ENCODE measurements at regions not wholly inside any gene's neighbourhood (a gene's known extent, or its start where the extent isn't known, plus 50 kb on each side); places are given as distances from the start of the nearest gene placed in this dataset.

DNA sequence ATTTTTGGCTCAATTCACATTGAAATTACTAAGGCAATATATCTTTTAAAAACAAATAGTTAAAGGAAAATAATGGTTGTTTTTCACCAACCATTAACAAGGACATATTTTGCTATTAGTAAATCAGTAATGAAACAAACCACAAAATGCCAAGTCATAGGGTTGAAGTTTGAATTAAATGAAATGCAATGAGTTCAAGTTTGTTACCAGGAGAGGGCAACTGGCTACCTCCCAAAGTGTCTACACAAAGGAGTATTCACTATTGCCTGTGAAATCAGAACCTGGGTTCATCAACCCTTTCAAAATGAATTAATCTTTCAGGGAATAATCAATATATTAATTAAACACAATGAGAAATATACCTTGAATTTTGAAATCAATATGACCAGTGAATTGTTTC, 138.4 kb upstream of the DMRTA1 start:
- Histone ChIP-seq H3K4me1 (ENCODE audit: control insufficient read depth, insufficient read depth, low read length) (no peaks in the 10 kb centered on the region), H3K9me3 (replicated peaks; ENCODE audit: control insufficient read depth, insufficient read depth, low read length) (no peaks in the 10 kb centered on the region), H3K4me2 (ENCODE audit: control insufficient read depth, insufficient read depth) (no peak overlapping the region), H3K36me3 (ENCODE audit: control insufficient read depth in 2 of 2, insufficient read depth in 2 of 2, low read length in 1 of 2) (no peaks in the 10 kb centered on the region), H3K9ac (ENCODE audit: control insufficient read depth, insufficient read depth, low read length) (no peak overlapping the region), H2AFZ (ENCODE audit: control insufficient read depth, low read depth, low read length) (no peak overlapping the region), H4K20me1 (ENCODE audit: control insufficient read depth, insufficient read depth) (no peaks in the 10 kb centered on the region), H3K79me2 (ENCODE audit: control insufficient read depth, insufficient read depth, low read length) (no peaks in the 10 kb centered on the region), H3K27ac (ENCODE audit: control insufficient read depth, insufficient read depth) (no peak overlapping the region), H3K4me3 (no peak overlapping the region), H3K27me3 (replicated peaks in 1 of 2; ENCODE audit: control insufficient read depth in 2 of 2, insufficient read depth in 2 of 2, low read length in 1 of 2) (no peaks in the 10 kb centered on the region)
- in situ Hi-C loops (cut with MboI) (no loop called here), intact Hi-C loops (cut with micrococcal nuclease; ENCODE audit: unreplicated experiment) (no loop called here)
- ATAC-seq, result no peak
- DNase-seq (ENCODE audit: low read depth, low spot score), result no peak
- no peak for FAIRE-seq
- TF ChIP-seq, protein P1, sequence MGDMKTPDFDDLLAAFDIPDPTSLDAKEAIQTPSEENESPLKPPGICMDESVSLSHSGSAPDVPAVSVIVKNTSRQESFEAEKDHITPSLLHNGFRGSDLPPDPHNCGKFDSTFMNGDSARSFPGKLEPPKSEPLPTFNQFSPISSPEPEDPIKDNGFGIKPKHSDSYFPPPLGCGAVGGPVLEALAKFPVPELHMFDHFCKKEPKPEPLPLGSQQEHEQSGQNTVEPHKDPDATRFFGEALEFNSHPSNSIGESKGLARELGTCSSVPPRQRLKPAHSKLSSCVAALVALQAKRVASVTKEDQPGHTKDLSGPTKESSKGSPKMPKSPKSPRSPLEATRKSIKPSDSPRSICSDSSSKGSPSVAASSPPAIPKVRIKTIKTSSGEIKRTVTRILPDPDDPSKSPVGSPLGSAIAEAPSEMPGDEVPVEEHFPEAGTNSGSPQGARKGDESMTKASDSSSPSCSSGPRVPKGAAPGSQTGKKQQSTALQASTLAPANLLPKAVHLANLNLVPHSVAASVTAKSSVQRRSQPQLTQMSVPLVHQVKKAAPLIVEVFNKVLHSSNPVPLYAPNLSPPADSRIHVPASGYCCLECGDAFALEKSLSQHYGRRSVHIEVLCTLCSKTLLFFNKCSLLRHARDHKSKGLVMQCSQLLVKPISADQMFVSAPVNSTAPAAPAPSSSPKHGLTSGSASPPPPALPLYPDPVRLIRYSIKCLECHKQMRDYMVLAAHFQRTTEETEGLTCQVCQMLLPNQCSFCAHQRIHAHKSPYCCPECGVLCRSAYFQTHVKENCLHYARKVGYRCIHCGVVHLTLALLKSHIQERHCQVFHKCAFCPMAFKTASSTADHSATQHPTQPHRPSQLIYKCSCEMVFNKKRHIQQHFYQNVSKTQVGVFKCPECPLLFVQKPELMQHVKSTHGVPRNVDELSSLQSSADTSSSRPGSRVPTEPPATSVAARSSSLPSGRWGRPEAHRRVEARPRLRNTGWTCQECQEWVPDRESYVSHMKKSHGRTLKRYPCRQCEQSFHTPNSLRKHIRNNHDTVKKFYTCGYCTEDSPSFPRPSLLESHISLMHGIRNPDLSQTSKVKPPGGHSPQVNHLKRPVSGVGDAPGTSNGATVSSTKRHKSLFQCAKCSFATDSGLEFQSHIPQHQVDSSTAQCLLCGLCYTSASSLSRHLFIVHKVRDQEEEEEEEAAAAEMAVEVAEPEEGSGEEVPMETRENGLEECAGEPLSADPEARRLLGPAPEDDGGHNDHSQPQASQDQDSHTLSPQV (IDR thresholded peaks at IDR 0.05), result no peak
- TF ChIP-seq, protein P2, sequence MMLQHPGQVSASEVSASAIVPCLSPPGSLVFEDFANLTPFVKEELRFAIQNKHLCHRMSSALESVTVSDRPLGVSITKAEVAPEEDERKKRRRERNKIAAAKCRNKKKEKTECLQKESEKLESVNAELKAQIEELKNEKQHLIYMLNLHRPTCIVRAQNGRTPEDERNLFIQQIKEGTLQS (IDR thresholded peaks at IDR 0.05; ENCODE audit: borderline replicate concordance, extremely low read depth, low read depth, low read length), result no peak
- TF ChIP-seq KLF5 (IDR thresholded peaks at IDR 0.05; ENCODE audit: partially characterized antibody) (no peak), BACH1 (IDR thresholded peaks at IDR 0.05; ENCODE audit: borderline replicate concordance) (no peak), SIX5 (IDR thresholded peaks at IDR 0.05; ENCODE audit: low read depth, low read length, severe bottlenecking) (no peak), FOS (IDR thresholded peaks at IDR 0.05; ENCODE audit: borderline replicate concordance, extremely low read depth, insufficient read length) (no peak), CHD4 (IDR thresholded peaks at IDR 0.05) (no peak)
- TF ChIP-seq, protein P3, sequence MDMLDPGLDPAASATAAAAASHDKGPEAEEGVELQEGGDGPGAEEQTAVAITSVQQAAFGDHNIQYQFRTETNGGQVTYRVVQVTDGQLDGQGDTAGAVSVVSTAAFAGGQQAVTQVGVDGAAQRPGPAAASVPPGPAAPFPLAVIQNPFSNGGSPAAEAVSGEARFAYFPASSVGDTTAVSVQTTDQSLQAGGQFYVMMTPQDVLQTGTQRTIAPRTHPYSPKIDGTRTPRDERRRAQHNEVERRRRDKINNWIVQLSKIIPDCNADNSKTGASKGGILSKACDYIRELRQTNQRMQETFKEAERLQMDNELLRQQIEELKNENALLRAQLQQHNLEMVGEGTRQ (IDR thresholded peaks at IDR 0.05; ENCODE audit: borderline replicate concordance, low read depth, low read length), result no peak
- TF ChIP-seq, protein P4, sequence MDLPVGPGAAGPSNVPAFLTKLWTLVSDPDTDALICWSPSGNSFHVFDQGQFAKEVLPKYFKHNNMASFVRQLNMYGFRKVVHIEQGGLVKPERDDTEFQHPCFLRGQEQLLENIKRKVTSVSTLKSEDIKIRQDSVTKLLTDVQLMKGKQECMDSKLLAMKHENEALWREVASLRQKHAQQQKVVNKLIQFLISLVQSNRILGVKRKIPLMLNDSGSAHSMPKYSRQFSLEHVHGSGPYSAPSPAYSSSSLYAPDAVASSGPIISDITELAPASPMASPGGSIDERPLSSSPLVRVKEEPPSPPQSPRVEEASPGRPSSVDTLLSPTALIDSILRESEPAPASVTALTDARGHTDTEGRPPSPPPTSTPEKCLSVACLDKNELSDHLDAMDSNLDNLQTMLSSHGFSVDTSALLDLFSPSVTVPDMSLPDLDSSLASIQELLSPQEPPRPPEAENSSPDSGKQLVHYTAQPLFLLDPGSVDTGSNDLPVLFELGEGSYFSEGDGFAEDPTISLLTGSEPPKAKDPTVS (IDR thresholded peaks at IDR 0.05; ENCODE audit: low read depth, low read length), result no peak
- TF ChIP-seq, protein P5, sequence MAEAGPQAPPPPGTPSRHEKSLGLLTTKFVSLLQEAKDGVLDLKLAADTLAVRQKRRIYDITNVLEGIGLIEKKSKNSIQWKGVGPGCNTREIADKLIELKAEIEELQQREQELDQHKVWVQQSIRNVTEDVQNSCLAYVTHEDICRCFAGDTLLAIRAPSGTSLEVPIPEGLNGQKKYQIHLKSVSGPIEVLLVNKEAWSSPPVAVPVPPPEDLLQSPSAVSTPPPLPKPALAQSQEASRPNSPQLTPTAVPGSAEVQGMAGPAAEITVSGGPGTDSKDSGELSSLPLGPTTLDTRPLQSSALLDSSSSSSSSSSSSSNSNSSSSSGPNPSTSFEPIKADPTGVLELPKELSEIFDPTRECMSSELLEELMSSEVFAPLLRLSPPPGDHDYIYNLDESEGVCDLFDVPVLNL (IDR thresholded peaks at IDR 0.05; ENCODE audit: low read depth, low read length), result no peak
- ChIA-PET SMC1A (ENCODE audit: uncharacterized antibody, unreplicated experiment) (interaction anchor here (1.3 kb wide), 1 partner anchor 34 kb away, joined by 4 read pairs; no protein-coding TSS in a partner anchor), POLR2A (no interaction called here), CTCF (interaction anchor here (1.2 to 2.0 kb wide), 2 partner anchors 140 to 144 kb away, joined by 3 to 32 read pairs; no protein-coding TSS in a partner anchor), RAD21 (ENCODE audit: unreplicated experiment) (interaction anchor here (2.1 kb wide), 1 partner anchor 144 kb away, joined by 17 read pairs; no protein-coding TSS in a partner anchor)
- no TSS peak for BruUV-seq (replicated peaks)
